GM12892 (cell line): ENCODE measurements at regions not wholly inside any gene's neighbourhood (a gene's known extent, or its start where the extent isn't known, plus 50 kb on each side); places are given as distances from the start of the nearest gene placed in this dataset.
"Not testable (repeated sequence)": the region's sequence is repeated elsewhere in the genome, so short reads cannot be mapped to it uniquely, and the experiment has no call there.

Source experiments
- DNase-seq: peaks from one replicate; pipeline ENCODE4 v3.0.0; 2011; ENCODE audit not compliant: insufficient read length
- FAIRE-seq: peaks from 2 replicates; lab custom pipeline; 2011; peaks lifted over from hg19 to GRCh38; lab: Jason Lieb, UNC
- POLR2A ChIP-seq: IDR thresholded peaks from 2 replicates; pipeline ENCODE4 v1.6.1; 2011; ENCODE audit warnings: low read depth, low read length, control low read depth
- POLR2AphosphoS5 ChIP-seq: IDR thresholded peaks from 2 replicates; pipeline ENCODE4 v1.6.1; 2011; ENCODE audit warnings: low read depth, low read length, control low read depth
- TAF1 ChIP-seq: IDR thresholded peaks from 2 replicates; pipeline ENCODE4 v1.6.1; 2011; ENCODE audit warnings: low read depth, mild to moderate bottlenecking, control low read depth, low read length, borderline replicate concordance

DNA sequence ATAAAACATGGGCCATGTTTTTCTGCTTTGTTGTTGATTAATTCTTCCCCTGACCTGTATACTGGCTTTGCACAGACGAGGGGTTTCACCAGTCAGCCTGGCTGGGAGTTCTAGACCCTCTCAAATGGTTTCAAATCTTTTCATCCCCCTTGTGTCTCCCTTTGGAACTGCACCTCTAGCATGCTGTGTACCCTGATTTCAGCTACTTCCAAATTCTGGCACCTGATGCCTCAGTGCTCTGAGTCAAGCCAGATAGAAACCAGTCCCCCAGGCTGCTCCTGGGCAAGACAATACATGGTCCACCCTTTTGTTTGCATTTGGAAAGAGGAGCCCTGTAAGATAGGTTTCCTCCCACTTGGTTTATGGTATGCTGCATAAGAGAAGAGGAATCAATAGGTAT lies 290.2 kb downstream of the BTBD3 start:
- FAIRE-seq, result no peak

DNA sequence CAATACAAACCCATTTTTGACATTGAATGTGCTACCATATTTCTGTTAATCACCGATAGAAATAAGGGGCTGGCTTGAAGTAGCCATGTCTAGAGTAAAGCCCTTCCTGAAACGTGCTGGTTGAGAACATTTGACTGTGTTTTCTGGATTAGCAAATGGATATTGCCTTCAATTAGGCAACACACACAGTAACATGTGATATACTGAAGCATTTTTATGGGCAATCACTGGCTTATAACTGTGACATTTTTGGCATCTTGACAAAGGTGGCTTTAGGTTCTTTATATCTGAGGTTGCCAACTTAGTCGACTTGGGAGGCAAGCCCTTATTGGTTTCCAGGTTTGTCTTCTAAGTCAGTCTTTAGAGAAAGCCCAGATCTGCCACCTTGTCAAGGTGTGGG lies 292.9 kb downstream of the BTBD3 start:
- FAIRE-seq, result no peak
- TF ChIP-seq TAF1, result no peak
- no peak for TF ChIP-seq POLR2A
- no peak for TF ChIP-seq POLR2AphosphoS5
- DNase-seq, result no peak

More for the DNA sequence above, 290.2 kb downstream of the BTBD3 start:
- no peak for DNase-seq
- TF ChIP-seq POLR2AphosphoS5, result no peak
- no peak for TF ChIP-seq TAF1
- no peak for TF ChIP-seq POLR2A

DNA sequence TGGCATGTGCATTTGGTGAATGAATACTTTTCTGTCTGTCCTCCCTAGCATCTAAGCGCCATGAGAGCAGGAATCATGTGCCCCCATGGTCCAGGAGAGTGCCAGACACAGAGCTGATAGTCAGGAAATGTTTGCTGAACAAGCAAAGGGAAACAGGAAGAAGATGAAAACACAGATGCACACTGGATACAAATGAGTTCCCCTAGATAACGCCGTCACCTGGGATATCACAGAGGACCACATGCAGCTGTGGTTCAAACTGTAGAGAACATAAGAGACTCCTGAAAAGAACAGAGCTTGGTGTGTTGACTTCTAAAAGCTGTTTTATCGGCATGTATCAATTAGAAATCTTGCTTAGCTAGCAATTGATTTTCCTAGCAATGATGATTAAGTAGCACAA lies 293.7 kb downstream of the BTBD3 start:
- no peak for FAIRE-seq
- TF ChIP-seq TAF1 (no peak), POLR2A (no peak), POLR2AphosphoS5 (no peak)

DNA sequence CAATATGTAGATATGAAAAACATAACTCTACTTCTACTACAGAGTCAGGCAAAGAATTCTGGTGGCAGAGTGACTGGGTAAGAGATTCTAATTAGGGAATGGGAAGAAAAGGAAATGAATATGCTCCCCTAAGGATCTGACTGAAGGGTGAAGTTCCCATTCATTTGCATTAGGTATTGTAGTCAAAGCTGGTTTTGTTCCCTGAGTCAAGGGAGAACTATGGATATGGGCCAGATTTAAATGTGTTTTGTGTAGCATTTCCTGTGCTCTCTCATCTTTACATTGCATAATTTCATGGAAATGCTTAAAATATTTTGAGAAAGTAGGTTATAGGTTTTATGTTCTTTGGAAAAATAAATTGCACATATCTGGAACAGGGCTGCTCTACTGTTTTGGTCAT lies 299.7 kb downstream of the BTBD3 start:
- no peak for FAIRE-seq
- no peak for DNase-seq
- TF ChIP-seq POLR2AphosphoS5 (no peak), POLR2A (no peak), TAF1 (no peak)

More for the DNA sequence above, 293.7 kb downstream of the BTBD3 start:
- no peak for DNase-seq

DNA sequence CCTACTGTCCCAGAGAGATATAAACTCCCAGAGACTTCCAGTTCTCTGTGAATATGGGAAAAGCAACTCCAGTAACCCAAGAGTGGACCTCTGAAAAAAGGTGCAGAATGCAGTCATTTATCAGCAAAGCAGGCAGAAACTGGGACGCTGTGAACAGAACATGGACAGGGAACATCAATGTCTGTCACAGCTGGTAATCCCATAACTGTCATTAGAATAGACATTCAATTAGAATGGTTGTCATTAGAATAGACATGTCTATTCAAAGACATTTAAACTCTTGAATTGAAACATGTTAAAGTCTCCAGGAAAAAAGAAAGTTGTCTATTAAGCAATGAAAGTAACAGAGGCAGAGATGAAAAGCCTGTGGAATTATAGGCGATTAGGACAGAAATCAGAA lies 302.1 kb downstream of the BTBD3 start:
- FAIRE-seq (no peak), DNase-seq (no peak)
- TF ChIP-seq TAF1 (no peak), POLR2AphosphoS5 (no peak), POLR2A (no peak)

DNA sequence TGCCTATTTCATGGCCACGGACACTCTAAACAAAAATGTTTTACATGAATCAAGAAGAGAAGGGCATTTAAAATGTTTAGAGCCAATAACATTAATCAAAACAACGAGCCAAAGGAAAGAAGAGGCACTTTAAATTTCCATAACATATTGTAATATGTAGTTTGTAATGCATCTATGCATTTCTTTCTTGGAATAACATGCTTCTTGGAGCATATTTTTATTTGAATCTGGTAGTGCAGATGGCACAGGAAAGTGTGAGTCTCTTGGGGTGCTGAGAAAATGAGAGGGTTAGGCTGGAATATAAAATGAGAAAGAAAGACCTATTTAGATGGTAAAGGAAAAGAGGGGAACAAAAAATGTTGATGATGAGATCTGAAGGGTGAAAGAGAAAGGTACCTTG lies 305.4 kb downstream of the BTBD3 start:
- no peak for TF ChIP-seq POLR2AphosphoS5
- no peak for TF ChIP-seq POLR2A
- DNase-seq (no peak), FAIRE-seq (no peak)

DNA sequence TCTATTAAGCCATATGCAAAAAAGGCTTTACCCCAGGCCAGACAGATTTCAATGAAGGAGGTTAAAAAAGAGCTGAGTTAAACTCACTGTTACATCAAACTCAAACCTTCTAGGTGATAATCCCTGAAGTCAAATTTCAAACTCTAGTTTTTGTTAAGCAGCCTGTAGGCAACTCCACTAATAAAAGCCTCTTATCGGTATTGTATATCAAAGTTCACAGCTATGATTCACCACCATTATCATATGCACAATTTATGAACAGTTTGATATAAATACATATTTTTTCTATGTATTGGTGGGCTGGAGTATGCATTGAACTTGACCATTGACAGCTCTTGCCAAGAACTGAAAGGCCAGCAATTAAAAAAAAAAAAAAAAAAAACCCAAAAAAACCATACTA lies 308.2 kb downstream of the BTBD3 start:
- FAIRE-seq, result no peak
- no peak for TF ChIP-seq POLR2A
- TF ChIP-seq POLR2AphosphoS5, result no peak
- TF ChIP-seq TAF1, result no peak
- no peak for DNase-seq

DNA sequence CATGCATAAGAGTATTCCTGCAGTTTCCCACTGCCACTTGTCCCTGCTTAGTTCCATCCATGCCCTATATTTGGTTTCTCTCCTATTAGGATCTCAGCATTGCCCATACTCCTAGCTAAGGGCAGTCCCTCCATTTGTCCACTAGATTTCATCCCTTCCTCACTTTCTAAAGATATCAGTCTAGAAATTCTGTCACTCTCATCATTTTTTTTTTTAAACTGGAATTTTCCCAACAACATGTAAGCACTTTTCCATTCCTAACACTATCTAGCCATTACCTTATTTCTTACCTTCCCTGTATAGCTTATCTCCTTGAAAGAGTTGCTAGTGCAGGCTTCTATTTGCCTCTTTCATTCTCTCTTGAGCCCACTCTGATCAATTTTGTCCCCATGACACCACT lies 312.2 kb downstream of the BTBD3 start:
- TF ChIP-seq POLR2A (no peak), POLR2AphosphoS5 (no peak), TAF1 (no peak)
- FAIRE-seq, result no peak
- DNase-seq, result no peak

DNA sequence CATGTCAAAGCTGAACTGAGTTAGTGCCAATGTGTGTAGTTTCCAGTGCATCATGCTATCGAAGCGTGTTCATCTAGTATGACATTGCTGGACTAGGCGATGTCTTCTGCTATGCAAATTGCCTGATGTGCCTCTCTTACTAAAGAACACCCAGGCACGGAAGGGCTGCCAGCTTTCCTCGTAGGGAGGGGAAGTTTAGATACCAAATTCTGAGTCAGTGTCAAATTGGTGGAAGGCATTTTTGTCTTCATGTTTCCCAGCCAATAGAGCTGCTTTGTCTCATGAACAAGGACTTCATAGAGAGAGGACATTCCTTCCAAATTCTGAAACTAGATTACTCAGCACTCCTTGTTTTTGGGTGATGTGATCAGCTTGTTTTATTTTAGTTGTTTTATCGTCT lies 320.1 kb downstream of the BTBD3 start:
- FAIRE-seq (no peak), DNase-seq (no peak)
- TF ChIP-seq TAF1 (no peak), POLR2AphosphoS5 (no peak), POLR2A (no peak)

DNA sequence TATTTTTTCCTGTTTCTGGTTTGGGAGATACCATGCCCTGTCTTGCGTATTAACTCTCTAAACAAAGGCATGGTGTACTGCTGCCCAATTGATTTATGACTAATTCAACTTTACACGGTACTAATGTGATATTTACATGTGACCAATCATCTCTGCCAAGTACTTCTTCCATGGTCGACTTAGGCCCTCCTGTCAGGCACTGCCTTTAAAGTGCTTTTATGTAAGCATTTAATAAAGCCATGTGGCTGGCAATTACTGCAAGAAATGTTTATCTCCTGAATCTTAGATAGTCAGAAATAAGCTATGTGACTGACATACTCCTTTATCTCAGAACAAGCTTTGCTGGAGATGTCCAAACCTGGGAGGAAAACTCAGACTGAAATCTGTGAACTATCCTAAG lies 323.4 kb downstream of the BTBD3 start:
- TF ChIP-seq POLR2AphosphoS5, result no peak
- FAIRE-seq, result no peak

DNA sequence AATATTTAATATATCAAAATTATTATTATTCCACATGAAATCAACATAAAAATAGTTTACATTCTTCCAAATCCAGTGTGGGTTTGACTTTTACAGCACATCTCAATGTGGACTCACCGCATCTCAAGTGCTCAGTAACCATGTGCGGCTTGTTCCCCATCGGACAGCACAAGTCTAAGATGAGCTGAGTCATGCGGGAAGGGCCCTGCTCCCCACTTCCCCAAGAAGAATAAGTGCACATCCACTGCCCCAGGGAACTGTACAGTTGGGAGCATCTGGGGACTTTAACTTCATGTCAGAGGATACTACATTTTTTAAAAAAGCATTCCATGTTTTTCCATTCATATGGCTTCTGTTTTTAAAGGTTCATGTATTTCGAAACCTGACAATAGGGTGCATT lies 325.6 kb downstream of the BTBD3 start:
- TF ChIP-seq POLR2AphosphoS5, result no peak
- TF ChIP-seq POLR2A, result no peak
- no peak for TF ChIP-seq TAF1
- FAIRE-seq (no peak), DNase-seq (no peak)

More for the DNA sequence above, 323.4 kb downstream of the BTBD3 start:
- no peak for DNase-seq

DNA sequence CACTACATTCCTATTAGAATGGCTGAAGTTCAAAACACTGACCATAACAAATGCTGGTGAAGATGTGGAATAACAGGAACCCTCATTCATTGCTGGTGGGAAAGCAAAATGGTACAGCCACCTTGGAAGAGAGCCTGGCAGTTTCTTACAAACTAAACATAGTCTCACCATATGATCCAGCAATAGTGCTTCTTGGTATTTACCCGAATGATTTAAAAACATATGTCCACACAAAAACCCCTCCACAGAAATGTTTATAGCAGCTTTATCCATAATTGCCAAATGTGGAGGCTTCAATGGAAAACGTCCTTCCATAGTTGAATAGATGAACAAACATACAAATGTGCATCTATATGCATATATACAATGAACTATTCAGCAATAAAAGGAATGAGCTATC lies 330.8 kb downstream of the BTBD3 start:
- no peak for FAIRE-seq
- no peak for TF ChIP-seq TAF1
- DNase-seq, result no peak

DNA sequence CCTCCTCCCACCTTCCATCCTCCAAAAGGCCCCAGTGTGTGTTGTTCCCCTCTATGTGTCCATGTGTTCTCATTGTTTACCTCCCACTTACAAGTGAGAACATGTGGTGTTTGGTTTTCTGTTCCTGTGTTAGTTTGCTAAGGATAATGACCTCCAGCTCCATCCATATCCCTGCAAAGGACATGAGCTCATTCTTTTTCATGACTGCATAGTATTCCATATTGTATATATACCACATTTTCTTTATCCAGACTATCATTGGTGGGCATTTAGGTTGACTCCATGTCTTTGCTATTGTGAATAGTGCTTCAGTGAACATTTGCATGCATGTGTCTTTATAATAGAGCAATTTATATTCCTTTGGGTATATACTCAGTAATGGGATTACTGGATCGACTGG lies 333.0 kb downstream of the BTBD3 start:
- not testable (repeated sequence) for FAIRE-seq, DNase-seq
